Endothelial cell of hepatic sinusoid (primary cell): ENCODE measurements at regions not wholly inside any gene's neighbourhood (a gene's known extent, or its start where the extent isn't known, plus 50 kb on each side); places are given as distances from the start of the nearest gene placed in this dataset.

Source experiments
- in situ Hi-C: cut with HindIII; loops from 2 replicates; pipeline ENCODE4 v1.10.0; 2017; ENCODE audit warnings: low sequenced_read_pairs

DNA sequence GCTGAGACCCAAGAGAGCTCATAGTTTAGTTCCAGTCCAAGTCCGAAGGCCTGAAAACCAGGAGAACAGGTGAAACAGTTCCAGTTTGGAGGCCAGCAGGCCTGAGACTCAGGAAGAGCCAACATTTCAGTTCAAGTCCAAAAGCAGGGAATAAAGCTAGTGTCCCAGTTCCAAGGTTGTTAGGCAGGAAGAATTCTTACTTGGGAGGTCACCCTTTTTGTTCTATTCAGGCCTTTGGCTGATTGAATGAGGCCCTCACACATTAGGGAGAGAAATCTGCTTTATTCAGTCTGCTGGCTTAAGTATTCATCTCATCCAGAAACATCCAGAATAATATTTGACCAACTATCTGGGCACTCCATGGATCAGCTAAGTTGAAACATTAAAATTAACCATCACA lies 294.6 kb downstream of the PCNX1 start:
- in situ Hi-C loops, result no loop called here

DNA sequence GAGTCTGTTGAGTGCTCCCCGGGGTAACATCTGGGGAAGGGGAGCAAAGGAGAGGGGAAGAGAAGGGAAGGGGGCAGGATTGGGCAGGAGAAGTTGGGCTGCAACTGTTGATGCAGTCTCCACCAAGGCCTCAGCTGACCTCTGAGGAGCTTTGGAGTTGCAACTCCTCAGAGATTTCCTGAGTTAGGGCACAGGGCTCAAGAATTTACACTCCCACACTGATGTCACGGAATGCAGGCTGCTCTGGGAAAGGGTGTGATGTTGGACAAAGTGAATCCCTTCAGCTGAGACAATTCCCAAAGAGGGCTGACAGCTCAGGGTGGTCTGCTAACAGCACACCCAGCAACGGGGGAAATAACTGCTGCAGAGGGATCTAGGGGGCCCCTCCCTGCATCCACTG lies 295.6 kb downstream of the PCNX1 start:
- in situ Hi-C loops, result no loop called here

DNA sequence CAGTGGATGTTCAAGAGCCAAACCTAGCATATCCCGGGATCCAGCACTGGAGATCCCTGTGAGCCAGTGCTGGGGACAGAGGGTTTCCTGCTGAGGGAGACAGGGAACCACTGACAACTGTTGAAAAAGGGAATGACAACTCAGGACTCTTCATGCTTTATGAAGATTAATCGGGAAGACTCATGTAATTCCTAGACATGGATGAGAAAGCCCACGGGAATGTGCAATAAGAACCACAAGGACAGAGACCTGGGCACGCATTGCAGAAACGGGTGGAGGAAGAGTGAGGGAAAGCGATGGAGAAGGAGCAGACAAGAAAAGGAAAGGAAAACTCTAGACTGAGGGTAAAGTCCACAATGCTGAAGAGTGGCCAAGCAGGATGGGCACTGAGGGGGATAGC lies 296.0 kb downstream of the PCNX1 start:
- in situ Hi-C loops, result no loop called here

DNA sequence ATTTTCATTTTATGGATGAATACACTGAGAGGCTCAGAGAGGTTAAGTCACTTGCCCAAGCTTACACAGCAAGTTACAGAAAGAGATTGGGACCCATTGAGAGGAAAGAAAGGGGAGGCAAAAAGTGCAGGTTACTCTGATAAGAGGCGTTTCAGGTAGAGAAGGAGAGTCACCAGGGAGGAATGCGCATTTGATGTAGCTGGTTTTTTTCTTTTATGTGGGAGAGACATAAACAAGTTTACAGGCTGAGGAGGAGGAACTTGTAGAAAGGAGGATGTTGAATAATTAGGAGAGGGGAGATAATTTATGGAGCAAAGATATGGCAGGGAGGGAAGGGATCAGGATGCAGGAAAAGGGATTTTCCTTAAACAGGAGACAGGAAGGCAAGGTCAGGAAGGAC lies 297.0 kb downstream of the PCNX1 start:
- in situ Hi-C loops, result no loop called here

DNA sequence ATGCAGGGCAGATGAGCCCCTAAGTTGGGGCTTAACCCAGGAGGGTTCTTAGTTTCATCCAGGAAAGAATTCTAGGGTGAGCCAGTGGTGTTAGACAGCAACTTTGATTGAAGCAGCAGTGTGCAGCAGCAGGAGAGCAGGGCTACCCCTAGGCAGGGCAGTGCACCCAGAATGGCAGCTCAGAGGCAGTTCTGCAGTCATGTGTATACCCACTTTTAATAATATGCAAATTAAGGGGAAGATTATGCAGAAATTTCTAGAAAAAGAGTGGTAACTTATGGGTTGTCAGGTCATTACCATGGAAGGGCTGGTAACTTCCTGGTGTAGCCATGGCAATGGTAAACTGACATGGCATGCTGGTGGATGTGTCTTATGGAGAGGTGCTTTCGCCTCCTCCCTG lies 297.5 kb downstream of the PCNX1 start:
- in situ Hi-C loops, result no loop called here

DNA sequence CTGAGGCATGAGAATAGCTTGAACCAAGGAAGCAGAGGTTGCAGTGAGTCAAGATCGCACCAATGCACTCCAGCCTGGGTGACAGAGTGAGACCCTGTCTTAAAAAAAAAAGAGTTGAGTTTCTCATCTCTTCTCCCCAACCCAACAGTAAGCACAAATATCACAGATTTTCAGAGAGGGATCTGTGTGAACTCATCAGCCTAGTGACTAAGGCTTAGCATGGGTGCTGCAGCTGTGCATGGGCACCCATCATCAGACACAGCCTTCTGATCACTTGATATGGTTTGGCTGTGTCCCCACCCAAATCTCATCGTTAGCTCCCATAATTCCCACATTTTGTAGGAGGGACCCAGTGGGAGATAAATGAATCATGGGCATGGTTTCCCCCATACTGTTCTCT lies 298.9 kb downstream of the PCNX1 start:
- in situ Hi-C loops, result no loop called here

DNA sequence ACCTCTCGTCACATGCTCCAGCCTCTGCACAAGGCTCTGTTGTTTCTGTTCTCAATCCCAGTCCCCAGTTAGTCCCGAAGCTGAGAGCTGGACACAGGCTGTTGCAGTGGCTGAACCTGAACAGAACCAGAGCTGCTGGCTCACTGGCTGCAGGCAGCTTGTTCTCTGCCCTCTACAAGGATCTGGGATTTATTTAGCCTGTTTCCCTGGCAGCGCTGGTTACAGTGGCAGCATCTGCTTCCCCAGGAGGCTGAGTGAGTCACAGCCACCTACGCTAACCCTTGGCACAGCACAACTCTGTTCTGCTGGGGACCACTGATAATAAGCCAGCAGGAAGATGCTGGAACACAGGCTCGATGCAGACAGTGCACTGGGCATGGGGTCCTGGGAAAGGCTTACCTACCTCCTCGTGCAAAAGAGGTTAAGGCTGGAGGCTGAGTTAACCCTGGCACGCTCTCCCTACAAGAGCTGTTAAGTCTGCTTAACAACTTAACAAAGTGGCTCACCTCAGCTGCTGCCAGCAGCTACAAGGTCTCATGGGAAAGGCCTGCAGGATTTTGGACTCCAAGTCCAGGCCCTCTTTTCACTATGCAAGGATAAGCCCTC lies 299.6 kb downstream of the PCNX1 start:
- in situ Hi-C loops, result no loop called here

DNA sequence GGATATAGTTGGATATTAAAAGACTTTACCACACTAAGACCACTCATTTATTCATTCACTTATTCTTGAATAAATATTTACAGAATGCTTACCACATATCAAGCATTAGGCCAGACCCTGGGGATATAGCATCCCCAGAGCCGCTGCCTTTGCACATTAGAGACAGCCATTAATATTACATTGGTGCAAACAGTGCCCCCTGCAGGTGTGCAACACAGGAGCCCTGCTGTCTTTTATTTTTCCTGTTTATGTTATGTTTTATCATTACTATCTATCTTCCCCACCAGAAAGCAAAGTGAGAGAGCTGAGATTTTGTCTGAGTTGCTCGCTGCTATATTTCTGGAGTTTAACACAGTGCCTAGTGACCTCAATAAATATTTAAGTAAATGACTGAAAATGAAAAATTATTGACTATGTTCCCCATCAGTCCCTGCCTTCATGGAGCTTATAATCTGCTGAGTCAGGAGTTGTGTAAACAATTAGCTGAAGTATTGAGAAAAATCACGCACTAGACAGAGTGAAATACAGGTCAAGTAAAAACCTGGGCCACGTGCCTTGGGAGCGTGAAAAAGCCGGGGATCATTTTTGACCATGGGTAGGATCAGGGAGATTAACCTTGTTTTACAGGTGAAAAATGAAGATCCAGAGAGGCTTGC lies 301.6 kb downstream of the PCNX1 start:
- in situ Hi-C loops, result no loop called here

DNA sequence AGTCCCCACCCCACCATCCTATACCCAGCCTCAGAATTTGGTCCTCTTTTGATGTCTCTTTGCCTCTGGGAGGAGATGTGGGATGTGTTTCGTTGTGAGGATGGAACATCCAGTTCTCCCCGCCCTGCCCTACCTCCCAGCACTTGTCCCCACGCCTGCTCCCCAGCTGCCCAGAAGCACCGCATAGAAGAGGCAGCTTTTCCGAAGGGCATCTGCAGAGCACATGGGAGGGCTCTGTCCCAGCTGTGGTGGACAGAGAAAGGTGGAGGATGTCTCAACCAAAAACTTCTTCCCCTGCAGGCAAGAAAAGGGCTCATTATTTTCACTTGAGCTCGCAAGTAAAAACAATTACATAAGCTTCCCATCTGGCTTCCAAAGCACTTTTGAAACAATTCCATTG lies 302.6 kb downstream of the PCNX1 start:
- in situ Hi-C loops, result loop anchor here (5.0 kb wide), 1 partner anchor 48 kb away; no protein-coding TSS in a partner anchor

DNA sequence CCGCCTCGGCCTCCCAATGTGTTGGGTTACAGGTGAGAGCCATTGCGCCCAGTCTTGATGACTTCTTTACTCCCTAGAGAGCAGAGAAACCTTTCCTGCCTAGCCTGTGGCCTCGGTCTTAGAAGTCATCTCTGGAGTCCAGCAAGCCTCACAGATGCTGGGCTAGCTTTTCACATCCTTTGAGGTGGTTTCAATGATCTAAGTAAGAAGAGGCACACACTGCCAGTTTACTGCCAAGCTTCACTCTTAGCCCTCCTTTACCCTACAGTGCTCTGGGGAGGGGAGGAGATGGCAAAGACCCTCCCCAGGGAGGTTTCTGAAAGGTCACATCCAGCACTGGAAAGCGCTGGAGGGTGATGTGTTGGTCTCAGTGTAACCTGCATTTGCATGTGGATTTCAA lies 304.8 kb downstream of the PCNX1 start:
- in situ Hi-C loops, result loop anchor here (5.0 kb wide), 1 partner anchor 50 kb away; no protein-coding TSS in a partner anchor

DNA sequence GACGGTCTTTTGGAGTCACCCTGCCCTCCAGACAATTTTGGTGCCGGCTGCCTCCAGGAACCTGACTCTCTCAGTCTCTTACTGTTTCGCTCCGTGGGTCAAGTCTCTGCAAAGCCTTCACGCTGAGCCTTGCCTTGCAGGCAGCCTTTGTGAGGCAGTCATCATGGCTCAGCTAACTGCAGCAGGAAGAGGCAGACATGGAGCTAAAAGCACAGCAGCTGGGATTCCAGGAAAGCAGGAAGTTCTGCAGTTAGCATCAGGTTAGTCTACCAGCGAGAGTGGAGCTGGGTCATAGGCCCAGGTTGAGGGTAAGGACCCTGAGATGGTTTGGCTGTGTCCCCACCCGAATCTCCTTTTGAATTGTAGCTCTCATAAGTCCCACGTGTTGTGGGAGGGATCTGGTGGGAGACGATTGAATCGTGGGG lies 305.4 kb downstream of the PCNX1 start:
- in situ Hi-C loops, result loop anchor here (5.0 kb wide), 1 partner anchor 50 kb away; no protein-coding TSS in a partner anchor

DNA sequence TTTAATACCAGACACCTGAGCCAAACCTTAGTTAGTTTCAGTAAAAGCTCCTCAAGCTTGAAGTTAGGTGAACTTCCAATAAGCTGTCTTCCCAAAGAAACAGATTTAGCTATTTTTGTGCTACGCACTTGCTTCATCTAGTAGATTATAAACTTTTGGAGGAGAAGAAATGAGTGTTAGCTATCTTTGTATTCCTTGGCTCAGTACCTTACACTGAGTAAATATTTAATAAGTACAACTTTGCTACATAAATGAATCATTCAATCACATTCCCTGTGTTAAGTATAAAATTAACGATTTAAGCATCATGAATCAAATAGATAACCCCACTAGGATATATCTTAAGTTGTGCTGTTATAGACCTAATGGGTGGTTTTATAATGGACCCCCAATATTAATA lies 307.0 kb downstream of the PCNX1 start:
- in situ Hi-C loops, result loop anchor here (5.0 kb wide), 1 partner anchor 52 kb away; no protein-coding TSS in a partner anchor

DNA sequence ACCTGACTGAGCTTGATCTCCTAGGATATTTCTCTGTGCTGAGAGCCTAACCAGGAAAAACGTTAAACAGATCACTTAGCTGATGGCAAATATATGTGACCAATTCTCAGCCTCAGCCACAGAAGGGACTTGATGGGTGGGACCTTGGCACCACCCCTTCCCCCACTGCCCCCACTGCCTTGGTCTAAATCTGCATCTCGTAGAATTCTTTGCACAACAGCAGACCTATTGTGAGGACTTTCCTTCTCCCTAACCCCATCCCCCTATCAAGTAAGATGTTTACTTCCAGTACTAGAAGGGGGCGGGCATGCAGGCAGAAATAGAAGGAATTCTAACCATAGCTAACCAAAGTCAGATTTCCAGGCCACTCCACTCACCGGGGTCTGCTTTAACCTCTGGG lies 313.2 kb downstream of the PCNX1 start:
- in situ Hi-C loops, result no loop called here

DNA sequence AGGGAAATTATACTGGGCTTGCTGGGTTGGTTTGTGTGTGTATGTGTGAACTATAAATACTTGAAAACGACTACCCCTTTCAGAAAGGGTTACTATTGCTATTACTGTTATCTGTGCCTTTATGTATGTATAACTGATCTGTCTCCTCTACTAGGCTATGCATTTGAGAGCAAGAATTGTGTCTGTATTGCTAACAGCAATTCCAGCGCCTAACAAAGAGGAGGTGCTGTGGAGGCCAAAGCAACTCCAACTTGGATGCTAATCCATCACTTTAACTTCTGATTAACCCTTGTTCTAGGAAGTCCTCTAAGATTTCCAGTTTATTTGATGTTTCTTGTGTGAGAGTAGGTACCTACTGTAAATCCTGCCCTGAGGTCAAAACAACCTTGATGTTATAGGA lies 313.9 kb downstream of the PCNX1 start:
- in situ Hi-C loops, result no loop called here

DNA sequence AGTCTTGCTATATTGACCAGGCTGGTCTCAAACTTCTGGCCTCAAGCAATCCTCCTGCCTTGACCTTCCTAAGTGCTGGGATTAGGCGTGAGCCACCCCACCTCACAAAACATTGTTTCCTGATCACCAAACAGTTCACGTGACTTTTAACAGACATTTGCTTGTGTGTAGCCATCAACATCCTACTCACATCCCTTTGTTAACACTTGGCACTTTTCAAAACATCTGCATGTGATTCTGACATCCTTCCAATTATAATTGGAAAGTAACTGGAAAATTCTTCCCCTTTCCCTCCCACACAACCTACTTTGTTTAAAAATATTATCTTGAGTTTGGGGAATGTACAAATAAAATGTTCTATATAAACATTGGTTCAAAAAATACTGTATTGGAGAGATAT lies 317.9 kb downstream of the PCNX1 start:
- in situ Hi-C loops, result no loop called here

DNA sequence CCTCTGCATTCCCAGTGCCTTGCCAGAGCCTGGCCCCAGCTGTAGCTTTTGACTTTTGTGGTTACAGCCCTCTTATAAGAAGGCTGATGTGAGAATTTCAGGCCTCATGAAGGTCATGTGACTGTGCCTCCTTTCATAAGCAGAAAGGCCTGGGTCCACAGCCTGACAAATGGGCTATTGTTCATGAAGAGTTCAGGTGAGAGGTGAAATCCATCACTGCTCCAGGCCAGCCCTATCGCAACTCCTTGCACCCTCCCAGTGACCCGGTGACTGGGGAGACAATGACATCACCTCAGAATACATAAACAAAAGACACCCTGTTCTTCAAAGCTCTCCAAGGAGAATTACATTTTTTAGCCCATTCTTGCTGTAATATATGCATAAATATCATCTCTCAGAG lies 321.5 kb downstream of the PCNX1 start:
- in situ Hi-C loops, result no loop called here

DNA sequence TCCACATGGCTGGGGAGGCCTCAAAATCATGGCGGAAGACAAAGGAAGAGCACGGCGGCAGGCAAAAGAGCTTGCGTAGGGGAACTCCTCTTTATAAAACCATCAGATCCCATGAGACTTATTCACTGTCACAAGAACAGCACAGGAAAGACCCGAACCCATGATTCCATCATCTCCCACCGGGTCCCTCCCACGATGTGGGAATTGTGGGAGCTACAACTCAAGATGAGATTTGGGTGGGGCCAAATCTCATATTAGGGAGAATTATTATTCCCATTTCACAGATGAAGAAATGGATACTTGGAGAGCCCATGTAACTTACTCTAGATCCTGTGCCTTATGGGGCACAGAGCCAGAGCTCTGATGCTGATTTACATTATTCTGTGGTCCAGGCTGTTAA lies 322.6 kb downstream of the PCNX1 start:
- in situ Hi-C loops, result no loop called here

DNA sequence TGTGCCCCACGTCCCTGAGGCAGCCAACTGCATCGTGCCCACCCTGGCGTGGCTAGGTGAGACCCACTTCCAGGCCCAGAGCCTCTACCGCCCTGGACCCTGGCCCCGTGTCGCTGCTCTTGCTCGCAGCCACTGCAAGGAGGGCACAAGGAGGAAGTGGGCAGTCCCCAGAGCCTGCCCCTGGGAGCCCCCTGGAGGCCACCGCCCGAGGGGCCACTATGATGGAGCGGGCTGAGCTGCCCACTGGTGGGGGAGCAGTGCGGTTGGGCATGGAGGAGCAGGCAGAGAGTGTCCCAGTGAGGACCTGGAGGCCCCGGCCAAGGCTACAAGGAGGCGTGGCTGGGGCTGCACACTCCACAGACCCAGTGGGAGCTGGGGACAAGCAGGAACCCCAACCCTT lies 323.6 kb downstream of the PCNX1 start:
- in situ Hi-C loops, result no loop called here

DNA sequence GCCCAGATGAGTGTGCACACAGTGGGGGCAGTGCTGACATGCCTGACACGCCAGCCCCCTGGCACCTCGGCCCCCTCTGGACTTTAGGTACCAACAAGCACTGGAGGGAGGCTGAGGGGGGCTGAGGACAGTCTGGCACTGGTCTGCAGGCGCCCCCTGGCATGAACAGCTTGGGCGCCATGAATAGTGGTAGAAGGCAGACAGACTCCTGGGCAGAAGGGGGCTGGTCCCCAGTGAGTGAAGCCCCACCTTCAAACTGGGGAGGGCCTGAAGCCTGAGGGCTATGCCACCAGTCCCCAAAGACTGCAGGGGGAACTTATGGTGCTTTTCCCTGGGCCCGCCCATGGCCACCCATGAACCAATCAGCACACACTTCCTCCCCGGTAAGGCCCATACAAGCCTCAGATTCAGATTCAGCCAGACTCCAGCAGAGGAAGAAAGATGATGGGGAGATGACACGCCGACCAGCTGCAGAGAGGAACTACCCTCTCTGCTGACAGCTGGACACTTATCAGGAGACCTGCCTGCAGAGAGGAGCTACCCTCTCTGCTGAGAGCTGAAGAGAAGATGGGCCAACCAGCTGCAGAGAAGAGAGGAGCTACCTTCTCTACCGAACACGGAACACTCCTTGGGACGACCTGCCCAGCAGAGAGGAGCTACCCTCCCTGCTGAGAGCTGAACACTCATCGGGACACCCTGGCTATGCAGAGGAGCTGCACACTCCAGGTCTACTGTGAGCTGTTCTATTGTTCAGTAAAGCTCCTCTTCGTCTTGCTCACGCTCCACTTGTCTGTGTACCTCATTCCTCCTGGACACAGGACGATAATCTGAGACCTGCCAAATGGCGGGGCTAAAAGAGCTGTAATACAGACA lies 324.5 kb downstream of the PCNX1 start:
- in situ Hi-C loops, result no loop called here

DNA sequence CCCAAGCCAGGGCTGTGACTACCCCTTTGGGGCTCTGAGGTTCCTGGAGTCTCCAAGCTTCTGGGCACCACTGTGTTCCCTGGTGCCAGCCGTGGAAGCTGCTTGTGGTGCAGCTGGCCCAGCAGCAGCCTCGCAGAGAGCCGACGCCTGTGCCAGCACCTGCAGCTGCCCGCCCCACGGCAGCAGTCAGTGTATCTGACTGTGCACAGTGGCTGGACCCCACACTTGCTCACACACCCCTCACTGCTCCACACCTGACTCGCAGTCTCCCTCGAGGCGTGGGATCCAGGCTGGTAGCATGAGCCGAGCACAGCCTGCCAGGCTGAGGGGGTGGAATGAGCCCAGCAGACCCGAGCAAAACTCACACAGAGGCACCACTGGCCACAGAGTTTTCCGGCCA lies 325.2 kb downstream of the PCNX1 start:
- in situ Hi-C loops, result no loop called here

DNA sequence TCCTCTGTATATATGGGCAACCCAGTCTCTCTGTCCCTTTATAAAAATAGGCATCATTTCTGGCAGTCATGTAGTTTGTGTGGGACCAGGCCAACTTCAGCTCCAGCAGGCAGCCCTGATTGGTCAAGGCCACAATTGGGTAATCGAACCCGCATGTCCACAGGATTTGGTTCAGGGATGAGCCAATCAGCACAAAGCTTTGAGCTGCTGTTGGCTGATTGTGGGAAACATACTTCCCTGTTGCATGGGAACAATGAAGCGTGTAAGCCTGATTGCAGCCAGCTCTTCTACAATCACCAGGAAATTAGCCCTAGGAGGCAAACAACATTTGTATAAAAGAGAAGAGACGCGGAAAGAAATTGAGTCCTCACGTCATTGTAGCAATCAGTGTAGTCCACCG lies 328.6 kb downstream of the PCNX1 start:
- in situ Hi-C loops, result loop anchor here (5.0 kb wide), 1 partner anchor 39 kb away; no protein-coding TSS in a partner anchor

DNA sequence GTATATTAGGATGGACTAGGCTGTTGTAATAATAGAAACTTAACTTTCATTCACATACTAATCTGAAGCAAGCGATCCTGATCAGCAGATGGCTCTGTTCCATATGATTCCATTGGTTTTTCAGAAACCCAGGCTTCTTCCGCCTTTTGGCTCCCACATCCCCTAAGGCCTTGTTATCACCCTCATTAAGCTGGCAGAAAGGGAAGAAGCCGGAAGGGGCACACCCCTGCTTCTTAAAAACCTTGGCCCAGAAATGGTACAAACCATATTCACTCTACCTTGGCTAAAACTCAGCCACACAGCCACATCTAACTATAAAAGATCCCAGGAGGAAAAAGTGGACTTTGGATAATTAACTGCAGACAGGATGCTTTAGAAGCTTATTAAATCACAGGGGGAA lies 329.2 kb downstream of the PCNX1 start:
- in situ Hi-C loops, result loop anchor here (5.0 kb wide), 1 partner anchor 39 kb away; no protein-coding TSS in a partner anchor
